Ureter (tissue), 1 donor: ENCODE measurements at regions not wholly inside any gene's neighbourhood (a gene's known extent, or its start where the extent isn't known, plus 50 kb on each side); places are given as distances from the start of the nearest gene placed in this dataset.
"Not testable (repeated sequence)": the region's sequence is repeated elsewhere in the genome, so short reads cannot be mapped to it uniquely, and the experiment has no call there.

Source experiments
- DNase-seq: peaks from one replicate; pipeline ENCODE4 v3.0.0-alpha.2; 2020; ENCODE audit warnings: low spot score
- donor health status: DM: yes; HTN: yes; CAD: no.

DNA sequence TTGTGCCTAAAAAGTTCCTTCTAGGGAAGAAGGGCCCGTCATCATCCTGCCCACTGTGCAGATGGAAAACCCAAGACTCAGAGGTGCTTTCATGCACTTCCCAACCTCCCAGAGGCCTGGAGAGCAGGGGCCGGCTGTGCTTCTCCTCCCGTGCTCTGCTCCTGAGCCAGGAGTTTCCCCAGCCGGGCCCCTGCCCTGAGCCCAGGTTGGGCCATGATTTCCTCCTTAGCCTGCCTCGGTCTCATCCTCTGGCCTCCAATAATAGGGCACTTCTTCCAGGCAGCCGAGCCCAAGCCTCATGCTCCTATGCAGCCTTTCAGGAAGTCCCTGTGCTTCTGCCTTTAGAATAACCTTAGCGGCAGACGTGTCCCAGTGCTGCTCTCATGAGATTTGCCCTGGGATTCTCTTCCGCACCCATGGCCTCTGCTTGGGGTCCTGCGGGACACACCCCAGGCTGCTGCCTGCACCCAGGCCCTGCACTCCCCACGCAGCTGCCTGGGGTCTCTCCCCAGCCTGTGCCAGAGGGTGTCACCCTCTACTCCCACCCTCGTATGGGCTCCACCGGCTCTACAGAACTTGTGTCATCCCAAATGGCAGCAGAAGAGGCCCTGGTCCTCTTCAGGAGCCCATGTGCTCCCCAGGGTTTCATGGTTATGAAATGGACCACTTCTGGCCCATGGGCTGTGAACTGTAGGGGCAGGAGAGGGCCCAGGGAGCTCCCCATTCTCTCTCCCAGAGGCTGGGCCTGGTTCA, 359.3 kb downstream of the ADGRD1 start:
- DNase-seq: no peak

DNA sequence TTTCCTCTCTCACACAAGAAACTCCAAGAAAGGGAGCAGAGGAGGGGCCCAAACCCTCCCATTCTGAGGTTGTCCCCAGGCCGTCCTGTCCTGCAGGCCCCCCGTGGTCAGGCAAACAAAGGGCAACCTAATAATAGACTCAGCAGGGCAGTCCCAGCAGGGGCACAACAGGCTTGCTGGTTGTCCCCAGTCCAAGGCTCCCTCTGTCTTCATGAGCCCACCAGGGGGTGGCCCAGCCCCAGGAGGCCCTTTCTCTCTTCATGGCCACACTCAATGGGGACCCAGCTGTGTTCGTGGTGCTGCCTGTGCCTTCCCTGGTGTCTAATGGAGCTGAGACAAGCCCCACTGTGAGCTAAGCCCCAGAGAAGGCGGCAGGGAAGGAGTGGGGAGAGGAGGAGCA, 359.9 kb downstream of the ADGRD1 start:
- DNase-seq: no peak

DNA sequence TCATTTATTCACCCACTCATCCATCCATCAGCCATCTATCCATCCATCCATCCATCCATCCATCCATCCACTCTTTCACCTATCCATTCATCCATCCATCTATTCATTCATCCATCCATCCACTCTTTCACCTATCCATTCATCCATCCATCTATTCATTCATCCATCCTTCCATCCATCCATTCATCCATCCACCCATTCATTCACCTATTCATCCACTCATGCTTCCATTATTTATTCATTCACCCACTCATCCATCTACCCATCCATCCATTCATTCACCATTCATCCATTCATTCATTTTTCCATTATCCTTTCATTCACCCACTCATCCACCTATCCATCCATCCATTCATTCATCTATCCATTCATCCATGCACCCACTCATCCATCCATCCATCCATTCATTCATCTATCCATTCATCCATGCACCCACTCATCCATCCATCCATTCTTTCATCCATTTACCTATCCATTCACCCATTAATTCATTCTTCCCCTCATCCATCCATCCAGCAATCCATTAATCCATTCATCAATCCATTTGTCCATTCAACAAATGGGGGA, 360.9 kb downstream of the ADGRD1 start:
- DNase-seq: no peak

DNA sequence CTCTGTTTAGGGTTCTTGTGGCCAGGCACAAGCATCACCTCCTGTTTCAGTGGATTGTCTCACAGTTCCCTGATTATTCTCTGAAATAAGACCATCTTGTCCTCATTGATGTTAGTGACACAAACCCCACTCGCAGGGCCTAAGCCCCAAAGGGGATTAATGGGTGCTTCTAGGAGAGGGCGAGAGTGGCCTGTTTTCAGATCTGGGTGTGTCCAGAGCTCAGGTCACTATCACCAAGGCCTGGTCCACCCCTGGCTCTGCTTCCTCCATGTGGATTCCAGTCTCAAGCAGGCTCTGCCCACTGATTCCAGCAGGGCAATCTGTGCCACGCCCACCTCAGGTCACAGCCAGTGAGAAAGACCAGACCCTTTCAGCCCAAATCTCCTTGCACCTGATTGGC, 361.9 kb downstream of the ADGRD1 start:
- no peak for DNase-seq

DNA sequence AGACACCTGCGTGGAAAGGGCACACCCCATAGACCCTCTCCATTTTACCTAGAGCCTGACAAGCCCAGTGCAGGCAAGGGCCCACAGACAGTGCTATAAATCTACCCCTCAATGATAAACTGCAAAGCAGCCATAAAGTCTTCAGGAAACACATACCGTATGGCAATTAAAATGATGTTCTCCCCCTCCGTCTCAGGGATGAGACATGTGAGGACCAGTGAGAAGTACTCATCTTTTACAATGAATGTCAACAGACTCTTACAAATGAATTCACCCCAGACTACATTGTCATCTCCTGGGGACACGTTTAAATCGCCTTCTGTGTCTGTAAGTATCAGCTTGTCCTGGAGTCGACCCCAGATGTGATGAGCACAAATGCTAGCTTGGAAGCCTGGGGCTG, 362.7 kb downstream of the ADGRD1 start:
- DNase-seq: no peak

DNA sequence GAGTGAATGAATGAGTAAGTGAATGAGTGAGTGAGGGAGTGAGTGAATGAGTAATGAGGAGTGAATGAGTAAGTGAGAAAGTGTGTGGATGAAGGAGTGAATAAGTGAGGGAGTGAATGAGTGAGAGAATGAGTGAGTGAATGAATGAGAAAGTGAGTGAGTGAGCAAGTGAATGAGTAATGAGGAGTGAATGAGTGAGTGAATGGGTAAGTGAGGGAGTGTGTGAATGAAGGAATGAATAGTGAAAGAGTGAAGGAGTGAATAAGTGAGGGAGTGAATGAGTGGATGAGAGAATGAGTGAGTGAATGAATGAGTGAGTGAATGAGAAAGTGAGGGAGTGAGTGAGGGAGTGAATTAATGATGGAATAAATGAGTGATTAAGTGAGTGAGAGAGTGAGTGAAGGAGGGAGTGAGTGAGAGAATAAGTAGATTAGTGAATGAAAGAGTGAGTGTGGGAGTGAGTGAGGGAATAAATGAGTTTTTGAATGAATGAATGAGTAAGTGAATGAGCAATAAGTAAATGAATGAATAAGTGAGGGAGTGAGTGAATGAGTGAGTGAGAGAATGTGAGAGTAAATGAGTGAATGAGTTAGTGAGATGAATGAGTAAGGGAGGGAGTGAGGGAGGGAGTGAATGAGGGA, 364.5 kb downstream of the ADGRD1 start:
- no peak for DNase-seq

DNA sequence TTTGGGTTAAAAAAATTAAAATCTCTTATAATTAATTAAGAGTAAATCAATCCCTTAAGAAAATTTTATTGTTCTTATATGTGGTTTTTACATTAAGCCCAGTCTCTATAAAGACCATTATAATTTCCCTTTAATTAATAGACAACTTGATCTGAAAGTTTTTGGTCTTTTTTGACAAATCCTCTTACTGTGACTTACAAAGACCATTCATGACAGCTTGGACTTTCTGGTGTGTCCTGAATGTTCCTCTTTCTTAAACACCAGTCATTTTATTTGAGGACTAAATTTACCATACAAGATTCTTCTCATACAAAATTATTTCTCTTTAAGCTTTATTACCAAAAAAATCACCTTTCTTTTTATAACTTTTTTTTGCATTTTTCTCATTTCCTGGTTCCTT, 368.3 kb downstream of the ADGRD1 start:
- no peak for DNase-seq

DNA sequence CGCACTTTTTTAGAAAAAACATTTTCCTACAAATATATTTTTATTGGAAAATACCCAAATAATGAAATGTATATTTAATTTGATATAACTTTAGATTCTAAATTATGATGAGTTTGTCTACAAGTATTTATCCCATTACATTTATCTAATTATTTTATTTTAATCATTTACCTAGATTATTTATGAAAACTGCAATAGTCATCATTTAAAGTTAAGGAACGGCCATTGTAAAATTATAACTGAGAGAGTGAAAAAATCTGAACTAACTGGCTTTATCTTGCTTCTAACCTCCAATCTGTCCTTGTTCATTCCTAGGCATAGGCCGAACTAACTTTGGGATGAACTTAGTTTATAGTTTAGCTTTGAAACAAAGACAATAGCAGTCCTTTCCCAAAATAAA, 368.8 kb downstream of the ADGRD1 start:
- not testable (repeated sequence) for DNase-seq

DNA sequence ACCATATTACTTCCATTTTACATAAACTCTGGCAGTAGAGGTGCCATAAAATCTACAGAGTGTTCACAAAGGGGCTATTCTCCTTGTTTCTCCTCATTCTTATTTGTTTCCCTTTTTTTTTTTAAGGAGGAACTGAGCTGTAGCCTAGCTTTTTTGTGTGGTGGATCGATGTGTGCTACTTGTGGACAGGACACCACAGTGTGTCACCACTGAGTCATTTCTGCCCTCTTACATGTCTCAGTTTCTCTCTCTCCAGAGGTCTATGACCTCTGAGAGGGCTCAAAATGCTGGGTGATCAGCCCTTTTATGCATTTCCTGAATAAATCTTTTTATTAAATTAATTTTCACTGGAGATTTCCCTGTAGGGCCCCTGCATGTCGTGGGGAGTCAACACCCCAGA, 370.2 kb downstream of the ADGRD1 start:
- no peak for DNase-seq

DNA sequence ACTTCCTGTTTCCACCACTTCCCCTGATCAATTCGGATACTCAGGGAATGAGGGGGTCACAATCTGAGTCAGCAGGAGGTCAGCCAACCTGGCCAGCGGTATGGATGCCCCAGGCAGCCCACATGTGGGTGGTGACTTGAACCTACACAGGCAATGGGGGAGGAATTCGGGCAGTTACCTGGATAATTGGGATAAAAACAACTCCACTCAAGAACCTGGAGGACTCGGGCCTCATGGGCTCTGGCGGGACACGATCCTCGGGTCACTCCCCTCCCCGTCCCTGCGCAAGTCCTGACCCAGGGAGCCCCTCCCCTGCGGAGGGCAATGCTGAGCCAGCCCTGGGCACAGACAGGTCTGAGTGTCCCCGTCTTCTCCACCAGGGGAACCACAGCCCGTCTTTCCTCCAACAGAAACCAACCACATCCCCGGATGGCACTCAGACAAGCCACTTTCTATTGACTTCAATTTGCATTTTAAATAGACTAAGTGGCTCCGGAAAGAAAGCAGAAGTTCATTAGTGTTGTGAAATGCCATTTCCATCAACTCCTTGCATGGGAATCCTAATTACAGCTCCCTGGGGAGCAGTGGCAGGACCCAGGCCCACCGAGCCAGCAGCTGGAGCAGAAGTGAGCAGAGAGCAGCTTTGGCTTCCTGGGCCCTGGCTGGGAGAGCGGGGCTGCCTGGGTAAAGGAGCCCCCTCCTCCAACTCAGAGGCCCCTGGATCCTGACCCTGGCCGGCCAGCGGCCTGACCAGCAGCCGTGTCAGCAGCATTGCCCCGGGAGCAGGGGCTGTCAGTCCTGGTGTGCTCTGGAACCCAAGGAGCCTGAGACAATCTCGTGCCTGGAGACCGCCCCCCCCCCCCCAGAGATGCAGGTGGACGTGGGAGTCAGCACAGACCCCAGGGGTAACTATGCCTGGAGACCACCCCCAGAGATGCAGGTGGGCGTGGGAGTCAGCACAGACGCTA, 374.1 kb downstream of the ADGRD1 start:
- no peak for DNase-seq

DNA sequence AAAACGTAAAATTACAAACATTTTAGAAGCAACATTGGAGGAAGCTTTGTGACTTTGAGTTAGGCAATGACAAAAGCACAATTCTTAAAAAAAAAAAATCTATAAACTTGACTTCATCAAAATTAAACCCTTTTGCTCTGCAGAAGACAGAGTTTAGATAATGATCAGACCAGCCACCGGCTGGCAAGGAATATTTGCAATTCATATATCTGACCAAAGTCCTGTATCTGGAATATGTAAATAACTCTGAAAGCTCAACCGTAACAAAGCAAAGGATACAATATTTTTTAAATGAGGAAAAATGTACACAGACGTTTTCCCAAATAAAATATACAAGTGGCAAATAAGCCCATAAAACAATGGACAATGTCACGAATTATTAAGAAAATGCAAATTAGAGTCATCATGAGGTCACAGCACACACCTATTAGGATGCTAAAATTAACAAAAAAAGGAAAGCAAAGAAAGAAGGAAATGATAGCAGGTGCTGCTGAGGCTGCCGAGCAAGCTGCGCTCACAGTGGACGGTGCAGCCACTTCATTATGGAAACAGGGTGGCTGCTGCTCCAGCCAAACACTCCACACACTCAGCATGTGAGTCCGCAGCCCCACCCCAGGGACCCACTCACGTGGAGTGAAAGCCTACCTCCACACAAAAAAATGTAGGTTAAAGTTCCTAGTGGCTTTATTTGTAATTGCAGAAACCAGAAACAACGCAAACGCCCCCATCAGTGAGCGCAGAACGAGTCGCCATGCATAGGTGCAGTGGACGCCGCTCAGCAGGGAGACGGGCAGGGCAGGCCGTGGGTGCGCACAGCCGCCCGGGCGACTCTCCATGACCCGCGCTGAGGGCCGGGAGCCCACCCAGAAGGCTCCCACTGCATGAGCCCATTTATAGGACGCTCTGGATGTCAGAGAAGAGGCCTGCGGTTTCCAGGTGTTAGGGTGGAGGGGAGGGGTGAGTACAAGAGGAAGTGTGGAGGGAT, 375.4 kb downstream of the ADGRD1 start:
- DNase-seq: not testable (repeated sequence)

DNA sequence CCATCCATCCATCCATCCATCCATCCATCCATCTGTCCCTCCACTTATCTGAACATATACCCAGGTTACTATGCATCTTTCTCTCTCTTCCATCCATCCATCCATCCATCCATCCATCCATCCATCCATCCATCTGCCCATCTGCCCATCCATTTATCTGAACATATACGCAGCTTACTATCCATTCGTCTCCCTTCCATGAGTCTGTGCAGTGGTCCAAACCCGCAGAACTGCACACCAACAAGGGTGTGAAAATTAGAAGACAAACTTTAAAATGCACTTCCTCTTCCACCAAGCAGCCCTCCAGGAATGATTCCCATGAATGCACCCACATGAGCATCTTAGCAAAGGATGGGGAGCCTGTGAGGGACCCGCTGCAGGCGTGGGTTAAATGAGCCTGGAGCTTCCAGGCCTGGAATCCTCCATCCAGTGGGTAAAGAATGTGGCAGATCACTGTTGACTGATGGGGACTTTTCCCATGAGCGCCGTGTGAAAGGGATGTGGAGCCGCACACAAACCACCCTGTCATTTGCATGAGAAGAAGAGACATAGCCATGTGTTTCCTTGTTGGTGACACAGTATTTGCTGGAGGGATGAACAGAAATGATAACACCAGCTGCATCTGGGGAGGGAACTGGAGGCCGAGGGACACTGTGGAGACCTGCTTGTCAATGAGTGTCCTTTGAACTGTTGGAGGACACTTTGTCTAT, 376.6 kb downstream of the ADGRD1 start:
- DNase-seq: no peak

DNA sequence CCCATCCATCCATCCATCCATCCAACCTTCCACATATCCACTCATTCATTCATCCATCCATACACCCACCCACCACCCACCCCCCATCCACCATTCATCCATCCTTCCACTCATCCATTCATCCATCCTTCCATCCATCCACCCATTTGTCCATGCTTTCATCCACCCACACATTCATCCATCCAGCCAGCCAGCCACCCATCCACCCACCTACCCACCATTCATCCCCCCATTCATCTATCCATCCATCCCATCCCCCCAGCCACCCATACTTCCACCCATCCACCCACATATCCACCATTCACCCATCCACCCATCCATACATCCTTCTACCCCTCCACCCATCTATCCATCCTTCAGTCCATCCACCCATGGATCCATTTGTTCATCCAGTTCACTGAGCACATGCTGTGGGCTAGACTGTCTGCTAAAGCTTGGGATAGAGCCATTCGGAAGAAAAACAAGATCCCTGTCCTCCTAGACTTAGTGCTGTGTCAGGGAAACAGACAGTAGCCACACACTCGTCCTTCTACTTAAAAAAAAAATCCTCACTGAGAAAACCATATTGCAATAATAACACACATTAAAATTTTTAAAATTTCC, 377.5 kb downstream of the ADGRD1 start:
- no peak for DNase-seq

DNA sequence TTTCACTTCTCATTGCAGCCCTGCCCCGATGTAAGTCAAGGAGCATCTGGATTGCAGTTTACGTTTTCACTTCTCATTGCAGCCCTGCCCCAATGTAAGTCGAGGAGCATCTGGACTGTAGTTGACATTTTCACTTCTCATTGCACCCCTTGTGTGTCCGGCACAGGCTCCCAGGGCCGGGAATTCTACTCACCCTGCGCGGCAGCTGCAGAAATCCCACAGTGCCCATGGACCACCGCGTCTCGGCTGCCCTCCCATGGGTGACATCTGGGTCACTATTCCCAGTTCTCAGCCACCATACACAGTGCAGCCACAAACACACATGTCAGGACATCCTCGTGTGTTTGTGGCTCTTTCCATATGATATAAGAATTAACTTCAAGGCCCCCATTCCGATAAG, 378.5 kb downstream of the ADGRD1 start:
- DNase-seq: no peak

DNA sequence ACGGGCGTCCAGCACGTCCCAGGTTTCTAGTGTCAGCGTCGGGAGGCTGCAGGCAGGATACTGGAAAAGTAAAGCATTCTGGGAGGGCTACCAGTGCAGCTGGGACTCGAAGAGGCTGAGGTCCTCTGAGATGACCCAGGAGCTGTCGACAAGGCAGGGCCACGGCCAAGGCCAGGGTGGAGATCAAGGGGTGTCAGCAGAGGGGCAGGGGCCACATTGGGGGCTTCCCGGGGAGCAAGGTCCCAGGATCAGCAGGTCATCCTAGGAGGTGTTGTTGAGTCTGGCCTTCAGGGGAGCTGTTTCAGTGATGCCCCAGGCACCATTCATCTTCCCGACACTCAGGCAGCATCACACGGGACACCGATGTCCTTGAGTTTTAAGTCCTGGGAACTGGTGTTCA, 377.8 kb upstream of the SFSWAP start:
- no peak for DNase-seq

DNA sequence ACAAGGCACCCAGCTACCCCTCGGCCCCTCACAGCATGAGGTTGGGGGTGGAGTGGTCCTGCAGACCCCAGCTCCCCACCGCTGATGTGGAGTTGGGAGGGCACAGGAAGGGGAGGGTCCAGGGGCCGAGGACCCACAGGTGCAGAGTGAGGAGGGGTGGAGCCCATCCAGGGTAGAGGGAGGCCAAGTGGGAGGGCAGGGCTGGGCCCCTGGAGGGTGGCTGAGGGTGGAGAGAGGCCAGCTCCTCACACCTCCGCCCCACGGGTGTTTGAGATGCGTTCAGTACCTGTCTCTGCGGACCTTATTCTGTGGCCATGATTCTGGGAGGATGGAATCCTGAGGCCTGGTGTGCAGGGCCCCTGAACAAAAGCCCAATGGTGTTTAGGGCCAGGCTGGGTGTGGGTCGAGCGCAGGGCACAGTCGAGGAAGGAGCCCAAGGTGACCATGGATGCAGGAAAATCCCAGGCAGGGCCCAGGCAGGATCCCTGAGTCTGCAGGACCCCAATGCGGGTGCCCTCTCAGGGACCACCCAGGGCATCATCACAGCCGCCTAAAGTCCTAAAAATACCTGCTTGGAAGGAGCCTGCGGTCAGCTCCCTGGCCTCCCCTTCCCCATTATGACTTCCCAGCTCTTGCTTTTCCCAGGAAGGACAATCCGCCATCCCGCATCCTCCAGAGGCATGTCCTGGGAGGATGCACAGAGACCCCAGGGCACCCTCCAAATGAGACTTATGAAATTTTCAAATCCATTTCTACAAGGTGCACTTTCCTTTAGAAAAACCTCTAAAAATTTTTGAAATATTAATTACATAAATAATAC, 377.1 kb upstream of the SFSWAP start:
- no peak for DNase-seq

DNA sequence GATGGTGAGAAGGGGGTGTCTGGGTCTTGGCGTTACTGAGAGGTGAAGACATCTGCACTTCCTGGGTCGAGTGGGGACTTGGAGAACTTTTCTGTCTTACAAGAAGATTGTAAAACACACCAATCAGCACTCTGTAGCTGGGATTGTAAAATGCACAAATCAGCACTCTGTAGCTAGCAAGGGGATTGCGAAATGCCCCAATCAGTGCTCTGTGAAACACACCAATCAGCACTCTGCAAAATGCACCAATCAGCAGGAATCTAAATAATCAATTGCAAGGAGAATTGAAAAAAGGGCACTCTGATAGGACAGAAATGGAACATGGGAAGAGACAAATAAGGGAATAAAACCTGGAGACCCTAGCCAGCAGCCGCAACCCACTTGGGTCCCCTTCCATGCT, 376.1 kb upstream of the SFSWAP start:
- no peak for DNase-seq

DNA sequence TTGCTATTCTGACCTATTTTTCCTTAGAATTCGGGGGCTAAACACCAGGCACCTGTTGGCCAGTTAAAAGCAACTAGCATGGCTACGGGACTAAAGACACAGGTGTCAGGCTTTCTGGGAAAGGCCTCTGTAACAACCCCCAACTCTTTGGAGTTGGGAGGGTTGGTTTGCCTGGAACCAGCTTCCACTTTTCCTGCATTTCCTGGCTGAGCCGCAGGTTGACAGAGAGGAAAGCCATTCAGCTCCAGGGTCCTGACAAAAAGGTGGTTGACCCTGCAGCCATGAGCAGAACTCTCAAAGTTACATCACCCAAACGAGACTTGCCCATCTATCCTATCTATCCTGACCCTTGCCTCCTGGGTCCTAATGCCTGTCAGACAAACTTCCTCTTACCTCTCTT, 375.4 kb upstream of the SFSWAP start:
- no peak for DNase-seq

DNA sequence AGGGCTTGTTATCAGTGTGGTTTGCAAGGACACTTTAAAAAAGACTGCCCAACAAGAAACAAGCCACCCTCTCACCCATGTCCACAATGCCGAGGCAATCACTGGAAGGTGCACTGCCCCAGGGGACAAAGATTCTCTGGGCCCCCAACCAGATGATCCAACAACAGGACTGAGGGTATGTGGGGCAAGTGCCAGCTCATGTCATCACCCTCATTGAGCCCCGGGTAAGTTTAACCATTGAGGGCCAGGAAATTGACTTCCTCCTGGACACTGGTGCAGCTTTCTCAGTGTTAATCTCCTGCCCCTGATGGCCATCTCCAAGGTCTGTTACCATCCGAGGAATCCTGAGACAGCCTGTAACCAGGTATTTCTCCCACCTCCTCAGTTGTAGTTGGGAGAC, 373.0 kb upstream of the SFSWAP start:
- not testable (repeated sequence) for DNase-seq
